ENCODE measurements at regions not wholly inside any gene's neighbourhood (a gene's known extent, or its start where the extent isn't known, plus 50 kb on each side); places are given as distances from the start of the nearest gene placed in this dataset.

GRCh38 chr6:141398949-141399348, 733.8 kb upstream of the GJE1 start:
- TF ChIP-seq NFIC (IDR thresholded peaks at IDR 0.05) = no peak
- no peak for TF ChIP-seq PHTF2 (CRISPR knock-in tag; IDR thresholded peaks at IDR 0.05)
- TF ChIP-seq DPF2 (IDR thresholded peaks at IDR 0.05) = no peak
- TF ChIP-seq SMC3 (conservative IDR thresholded peaks at IDR 0.05; ENCODE audit: insufficient read depth, low read depth, low read length) = no peak
- TF ChIP-seq CTCF (IDR thresholded peaks at IDR 0.05 in 2 of 3, conservative IDR thresholded peaks at IDR 0.05 in 1 of 3; ENCODE audit: insufficient read depth in 2 of 3, low read depth in 1 of 3, low read length in 3 of 3) = no peak
- no peak for TF ChIP-seq JUN (IDR thresholded peaks at IDR 0.05; ENCODE audit: borderline replicate concordance, low read depth, low read length)
- TF ChIP-seq JUN (CRISPR knock-in tag; IDR thresholded peaks at IDR 0.05; ENCODE audit: borderline replicate concordance) = no peak
- TF ChIP-seq SREBF2 (CRISPR knock-in tag; IDR thresholded peaks at IDR 0.05) = no peak
- TF ChIP-seq, protein P1, sequence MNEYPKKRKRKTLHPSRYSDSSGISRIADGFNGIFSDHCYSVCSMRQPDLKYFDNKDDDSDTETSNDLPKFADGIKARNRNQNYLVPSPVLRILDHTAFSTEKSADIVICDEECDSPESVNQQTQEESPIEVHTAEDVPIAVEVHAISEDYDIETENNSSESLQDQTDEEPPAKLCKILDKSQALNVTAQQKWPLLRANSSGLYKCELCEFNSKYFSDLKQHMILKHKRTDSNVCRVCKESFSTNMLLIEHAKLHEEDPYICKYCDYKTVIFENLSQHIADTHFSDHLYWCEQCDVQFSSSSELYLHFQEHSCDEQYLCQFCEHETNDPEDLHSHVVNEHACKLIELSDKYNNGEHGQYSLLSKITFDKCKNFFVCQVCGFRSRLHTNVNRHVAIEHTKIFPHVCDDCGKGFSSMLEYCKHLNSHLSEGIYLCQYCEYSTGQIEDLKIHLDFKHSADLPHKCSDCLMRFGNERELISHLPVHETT (CRISPR knock-in tag; conservative IDR thresholded peaks at IDR 0.05 in 1 of 2, IDR thresholded peaks at IDR 0.05 in 1 of 2) = no peak
- TF ChIP-seq, protein P2, sequence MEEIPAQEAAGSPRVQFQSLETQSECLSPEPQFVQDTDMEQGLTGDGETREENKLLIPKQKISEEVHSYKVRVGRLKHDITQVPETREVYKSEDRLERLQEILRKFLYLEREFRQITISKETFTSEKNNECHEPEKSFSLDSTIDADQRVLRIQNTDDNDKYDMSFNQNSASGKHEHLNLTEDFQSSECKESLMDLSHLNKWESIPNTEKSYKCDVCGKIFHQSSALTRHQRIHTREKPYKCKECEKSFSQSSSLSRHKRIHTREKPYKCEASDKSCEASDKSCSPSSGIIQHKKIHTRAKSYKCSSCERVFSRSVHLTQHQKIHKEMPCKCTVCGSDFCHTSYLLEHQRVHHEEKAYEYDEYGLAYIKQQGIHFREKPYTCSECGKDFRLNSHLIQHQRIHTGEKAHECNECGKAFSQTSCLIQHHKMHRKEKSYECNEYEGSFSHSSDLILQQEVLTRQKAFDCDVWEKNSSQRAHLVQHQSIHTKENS (CRISPR knock-in tag; IDR thresholded peaks at IDR 0.05) = no peak

Data from K562 (cell line).